ENCODE measurements at regions not wholly inside any gene's neighbourhood (a gene's known extent, or its start where the extent isn't known, plus 50 kb on each side); places are given as distances from the start of the nearest gene placed in this dataset.

- H3K36me3 ChIP-seq (ENCODE audit: control insufficient read depth in 4 of 4, insufficient read depth in 4 of 4, low read length in 4 of 4) = no peaks in the 10 kb centered on the region
- peaks cover 0 to 21% (median under 1%) of the 10 kb centered on the region in 5 donors for H3K4me1 ChIP-seq (ENCODE audit: control insufficient read depth in 5 of 5, insufficient read depth in 5 of 5, low read length in 5 of 5)
- no peak for DNase-seq
- H3K9me3 ChIP-seq (ENCODE audit: control insufficient read depth in 4 of 4, insufficient read depth in 3 of 4, low read length in 3 of 4) = peaks cover 0 to 7% (median 1%) of the 10 kb centered on the region in 4 donors
- no peak for TF ChIP-seq CTCF (IDR thresholded peaks at IDR 0.05; ENCODE audit: control extremely low read depth, extremely low read depth)
- 90 to 95% methylated on average over 1 of the region's 1 CpG for WGBS, 2 donors
- H3K27me3 ChIP-seq (ENCODE audit: control insufficient read depth in 3 of 3, insufficient read depth in 3 of 3, low read length in 2 of 3) = no peaks in the 10 kb centered on the region
- no peak for ATAC-seq (ENCODE audit: insufficient read depth, low FRiP score)
- no peak overlapping the region for H3K9ac ChIP-seq (ENCODE audit: insufficient read depth in 1 of 2, low read length in 2 of 2)
- no peak overlapping the region for H3K27ac ChIP-seq (ENCODE audit: low read depth in 1 of 2, low read length in 1 of 2)
- no peak overlapping the region for H3K4me3 ChIP-seq
Measured at GRCh38 chr1:14362331-14362730, 236.2 kb upstream of the KAZN start.

GRCh38 chr1:14363036-14363590 is 235.4 kb upstream of the KAZN start:
- no peak for ATAC-seq (ENCODE audit: insufficient read depth, low FRiP score)
- TF ChIP-seq CTCF (IDR thresholded peaks at IDR 0.05; ENCODE audit: control extremely low read depth, extremely low read depth) = no peak
- no peak overlapping the region for H3K4me3 ChIP-seq
- H3K9ac ChIP-seq (ENCODE audit: insufficient read depth in 1 of 2, low read length in 2 of 2) = no peak overlapping the region
- 60 to 71% methylated on average over 5 of the region's 5 CpGs for WGBS, 2 donors
- no peaks in the 10 kb centered on the region for H3K36me3 ChIP-seq (ENCODE audit: control insufficient read depth in 4 of 4, insufficient read depth in 4 of 4, low read length in 4 of 4)
- no peak for DNase-seq
- no peak overlapping the region for H3K27ac ChIP-seq (ENCODE audit: low read depth in 1 of 2, low read length in 1 of 2)
- peaks cover 0 to 7% (median 1%) of the 10 kb centered on the region in 4 donors for H3K9me3 ChIP-seq (ENCODE audit: control insufficient read depth in 4 of 4, insufficient read depth in 3 of 4, low read length in 3 of 4)
- H3K27me3 ChIP-seq (ENCODE audit: control insufficient read depth in 3 of 3, insufficient read depth in 3 of 3, low read length in 2 of 3) = no peaks in the 10 kb centered on the region
- peaks cover 0 to 23% (median 6%) of the 10 kb centered on the region in 5 donors for H3K4me1 ChIP-seq (ENCODE audit: control insufficient read depth in 5 of 5, insufficient read depth in 5 of 5, low read length in 5 of 5)

DNA sequence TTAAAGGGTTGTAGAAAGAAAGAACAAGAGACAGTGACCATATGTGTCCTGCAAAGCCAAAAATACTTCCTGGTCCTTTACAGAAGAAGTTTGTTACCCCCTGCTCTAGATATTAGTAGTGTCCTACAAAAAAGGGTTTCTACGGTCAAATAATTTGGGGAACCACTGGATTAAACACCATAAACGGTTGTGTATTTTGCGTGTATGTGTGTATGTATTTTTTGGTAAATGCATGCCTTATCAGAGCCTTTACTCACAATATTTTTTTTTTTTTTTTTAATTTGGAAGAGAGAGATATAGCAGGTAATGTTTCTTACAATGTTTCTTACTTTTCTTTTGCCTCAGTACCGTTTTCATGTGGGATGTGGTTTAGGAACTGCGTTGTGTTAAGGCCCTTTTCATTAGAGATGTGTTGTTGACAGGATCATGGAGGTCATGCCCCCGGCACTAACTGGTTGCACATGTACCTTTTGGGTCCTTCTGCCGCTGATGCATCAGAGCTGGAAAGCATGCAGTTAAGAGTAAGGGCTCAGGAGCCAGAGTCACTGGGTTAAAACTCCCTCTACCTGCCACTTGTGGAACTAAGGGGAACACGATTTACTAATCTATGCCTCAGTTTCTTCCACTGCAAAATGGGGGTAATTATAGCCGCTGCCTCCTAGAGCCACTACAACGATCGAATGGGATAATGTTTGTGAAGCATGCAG is 234.6 kb upstream of the KAZN start:
- H3K36me3 ChIP-seq (ENCODE audit: control insufficient read depth in 4 of 4, insufficient read depth in 4 of 4, low read length in 4 of 4) = no peaks in the 10 kb centered on the region
- no peak for TF ChIP-seq CTCF (IDR thresholded peaks at IDR 0.05; ENCODE audit: control extremely low read depth, extremely low read depth)
- H3K9me3 ChIP-seq (ENCODE audit: control insufficient read depth in 4 of 4, insufficient read depth in 3 of 4, low read length in 3 of 4) = peaks cover 0 to 7% (median 1%) of the 10 kb centered on the region in 4 donors
- peaks cover 0 to 30% (median 10%) of the 10 kb centered on the region in 5 donors for H3K4me1 ChIP-seq (ENCODE audit: control insufficient read depth in 5 of 5, insufficient read depth in 5 of 5, low read length in 5 of 5)
- ATAC-seq (ENCODE audit: insufficient read depth, low FRiP score) (no peak), DNase-seq (no peak)
- H3K27me3 ChIP-seq (ENCODE audit: control insufficient read depth in 3 of 3, insufficient read depth in 3 of 3, low read length in 2 of 3) = no peaks in the 10 kb centered on the region
- no peak overlapping the region for H3K4me3 ChIP-seq
- no peak overlapping the region for H3K9ac ChIP-seq (ENCODE audit: insufficient read depth in 1 of 2, low read length in 2 of 2)
- WGBS, 2 donors = 79 to 83% methylated on average over 11 of the region's 11 CpGs
- H3K27ac ChIP-seq (ENCODE audit: low read depth in 1 of 2, low read length in 1 of 2) = no peak overlapping the region
